ENCODE measurements at regions not wholly inside any gene's neighbourhood (a gene's known extent, or its start where the extent isn't known, plus 50 kb on each side); places are given as distances from the start of the nearest gene placed in this dataset.

- TF ChIP-seq ZNF462 (CRISPR knock-in tag; IDR thresholded peaks at IDR 0.05) (no peak), REST (IDR thresholded peaks at IDR 0.05; ENCODE audit: unreplicated experiment) (no peak), JUNB (IDR thresholded peaks at IDR 0.05; ENCODE audit: unreplicated experiment) (no peak), NANOG (IDR thresholded peaks at IDR 0.05; ENCODE audit: borderline replicate concordance) (no peak), EZH2phosphoT487 (IDR thresholded peaks at IDR 0.05; ENCODE audit: unreplicated experiment) (no peak), ZNF114 (CRISPR knock-in tag; IDR thresholded peaks at IDR 0.05) (no peak), POLR2AphosphoS5 (IDR thresholded peaks at IDR 0.05; ENCODE audit: low read depth) (no peak), CREB1 (CRISPR knock-in tag; IDR thresholded peaks at IDR 0.05; ENCODE audit: low read depth) (no peak), STAT1 (IDR thresholded peaks at IDR 0.05; ENCODE audit: unreplicated experiment) (no peak), EZH2 (IDR thresholded peaks at IDR 0.05; ENCODE audit: low read depth, unreplicated experiment) (no peak)
- TF ChIP-seq, protein P1, sequence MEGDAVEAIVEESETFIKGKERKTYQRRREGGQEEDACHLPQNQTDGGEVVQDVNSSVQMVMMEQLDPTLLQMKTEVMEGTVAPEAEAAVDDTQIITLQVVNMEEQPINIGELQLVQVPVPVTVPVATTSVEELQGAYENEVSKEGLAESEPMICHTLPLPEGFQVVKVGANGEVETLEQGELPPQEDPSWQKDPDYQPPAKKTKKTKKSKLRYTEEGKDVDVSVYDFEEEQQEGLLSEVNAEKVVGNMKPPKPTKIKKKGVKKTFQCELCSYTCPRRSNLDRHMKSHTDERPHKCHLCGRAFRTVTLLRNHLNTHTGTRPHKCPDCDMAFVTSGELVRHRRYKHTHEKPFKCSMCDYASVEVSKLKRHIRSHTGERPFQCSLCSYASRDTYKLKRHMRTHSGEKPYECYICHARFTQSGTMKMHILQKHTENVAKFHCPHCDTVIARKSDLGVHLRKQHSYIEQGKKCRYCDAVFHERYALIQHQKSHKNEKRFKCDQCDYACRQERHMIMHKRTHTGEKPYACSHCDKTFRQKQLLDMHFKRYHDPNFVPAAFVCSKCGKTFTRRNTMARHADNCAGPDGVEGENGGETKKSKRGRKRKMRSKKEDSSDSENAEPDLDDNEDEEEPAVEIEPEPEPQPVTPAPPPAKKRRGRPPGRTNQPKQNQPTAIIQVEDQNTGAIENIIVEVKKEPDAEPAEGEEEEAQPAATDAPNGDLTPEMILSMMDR (conservative IDR thresholded peaks at IDR 0.05; ENCODE audit: low read depth in 2 of 2): no peak
Measured at GRCh38 chr14:46140445-46140844, 511.1 kb downstream of the RPL10L start (continued).

Measured in GM23338 (cell line).